ENCODE measurements at regions not wholly inside any gene's neighbourhood (a gene's known extent, or its start where the extent isn't known, plus 50 kb on each side); places are given as distances from the start of the nearest gene placed in this dataset.

GRCh38 chr4:123876143-123876542 is 479.5 kb downstream of the SPRY1 start:
- no peak for DNase-seq
- peaks cover 5% of the 10 kb centered on the region for H3K27me3 Mint-ChIP-seq
- H3K36me3 Mint-ChIP-seq = no peaks in the 10 kb centered on the region
- H3K4me3 Mint-ChIP-seq = no peak overlapping the region
- no peaks in the 10 kb centered on the region for H3K4me1 Mint-ChIP-seq
- no peaks in the 10 kb centered on the region for H3K9me3 Mint-ChIP-seq
- H3K27ac Mint-ChIP-seq = no peak overlapping the region

GRCh38 chr4:123876671-123877101 is 480.1 kb downstream of the SPRY1 start:
- Mint-ChIP-seq H3K36me3 (no peaks in the 10 kb centered on the region), H3K9me3 (no peaks in the 10 kb centered on the region), H3K4me1 (no peaks in the 10 kb centered on the region), H3K27ac (no peak overlapping the region), H3K27me3 (peaks cover 5% of the 10 kb centered on the region), H3K4me3 (no peak overlapping the region)
- DNase-seq = no peak

- Mint-ChIP-seq H3K4me1 (no peaks in the 10 kb centered on the region), H3K36me3 (no peaks in the 10 kb centered on the region), H3K4me3 (no peak overlapping the region), H3K9me3 (no peaks in the 10 kb centered on the region), H3K27ac (no peak overlapping the region), H3K27me3 (peaks cover 5% of the 10 kb centered on the region)
- DNase-seq = no peak
Observed at GRCh38 chr4:123877551-123877950, 481.0 kb downstream of the SPRY1 start.

GRCh38 chr4:123878976-123879375 is 482.4 kb downstream of the SPRY1 start:
- no peaks in the 10 kb centered on the region for H3K36me3 Mint-ChIP-seq

GRCh38 chr4:123880631-123881030 is 484.0 kb downstream of the SPRY1 start:
- no peak overlapping the region for H3K27ac Mint-ChIP-seq
- no peaks in the 10 kb centered on the region for H3K36me3 Mint-ChIP-seq
- no peaks in the 10 kb centered on the region for H3K9me3 Mint-ChIP-seq
- H3K4me3 Mint-ChIP-seq = no peak overlapping the region
- no peaks in the 10 kb centered on the region for H3K4me1 Mint-ChIP-seq
- DNase-seq = no peak
- H3K27me3 Mint-ChIP-seq = peaks cover 5% of the 10 kb centered on the region

More at GRCh38 chr4:123878976-123879375, 482.4 kb downstream of the SPRY1 start:
- Mint-ChIP-seq H3K4me1 (no peaks in the 10 kb centered on the region), H3K9me3 (no peaks in the 10 kb centered on the region), H3K27ac (no peak overlapping the region), H3K4me3 (no peak overlapping the region), H3K27me3 (peaks cover 5% of the 10 kb centered on the region)
- no peak for DNase-seq

- no peak for DNase-seq
- H3K9me3 Mint-ChIP-seq = no peaks in the 10 kb centered on the region
- no peak overlapping the region for H3K27ac Mint-ChIP-seq
- peaks cover 12% of the 10 kb centered on the region for H3K27me3 Mint-ChIP-seq
- no peaks in the 10 kb centered on the region for H3K4me1 Mint-ChIP-seq
- H3K4me3 Mint-ChIP-seq = no peak overlapping the region
- H3K36me3 Mint-ChIP-seq = no peaks in the 10 kb centered on the region
Observed at GRCh38 chr4:123884922-123885321, 488.3 kb downstream of the SPRY1 start.

GRCh38 chr4:123889507-123889906 is 492.9 kb downstream of the SPRY1 start:
- H3K4me1 Mint-ChIP-seq = no peaks in the 10 kb centered on the region
- no peak for DNase-seq
- H3K27me3 Mint-ChIP-seq = peaks cover 7% of the 10 kb centered on the region
- H3K4me3 Mint-ChIP-seq = no peak overlapping the region
- no peak overlapping the region for H3K27ac Mint-ChIP-seq
- no peaks in the 10 kb centered on the region for H3K9me3 Mint-ChIP-seq
- no peaks in the 10 kb centered on the region for H3K36me3 Mint-ChIP-seq

- no peaks in the 10 kb centered on the region for H3K9me3 Mint-ChIP-seq
- no peak for DNase-seq
- H3K36me3 Mint-ChIP-seq = no peaks in the 10 kb centered on the region
- H3K4me1 Mint-ChIP-seq = no peaks in the 10 kb centered on the region
- H3K4me3 Mint-ChIP-seq = no peak overlapping the region
- no peak overlapping the region for H3K27ac Mint-ChIP-seq
- peaks cover 7% of the 10 kb centered on the region for H3K27me3 Mint-ChIP-seq
Observed at GRCh38 chr4:123890889-123891288, 494.3 kb downstream of the SPRY1 start.

GRCh38 chr4:123891881-123892280 is 495.3 kb downstream of the SPRY1 start:
- Mint-ChIP-seq H3K27ac (no peak overlapping the region), H3K4me3 (no peak overlapping the region), H3K9me3 (no peaks in the 10 kb centered on the region), H3K36me3 (no peaks in the 10 kb centered on the region), H3K27me3 (peaks cover 5% of the 10 kb centered on the region), H3K4me1 (no peaks in the 10 kb centered on the region)
- no peak for DNase-seq

- Mint-ChIP-seq H3K4me1 (no peaks in the 10 kb centered on the region), H3K36me3 (no peaks in the 10 kb centered on the region), H3K27me3 (peaks cover 4% of the 10 kb centered on the region), H3K27ac (no peak overlapping the region), H3K9me3 (no peaks in the 10 kb centered on the region), H3K4me3 (no peak overlapping the region)
- no peak for DNase-seq
Observed at GRCh38 chr4:123892368-123892976, 495.9 kb downstream of the SPRY1 start.

- Mint-ChIP-seq H3K4me1 (no peaks in the 10 kb centered on the region), H3K9me3 (no peaks in the 10 kb centered on the region), H3K27me3 (peaks cover 4% of the 10 kb centered on the region), H3K36me3 (no peaks in the 10 kb centered on the region), H3K27ac (no peak overlapping the region), H3K4me3 (no peak overlapping the region)
- no peak for DNase-seq
Observed at GRCh38 chr4:123893011-123893981, 496.7 kb downstream of the SPRY1 start.

GRCh38 chr4:123896446-123897071 is 500.0 kb downstream of the SPRY1 start:
- H3K4me1 Mint-ChIP-seq = no peaks in the 10 kb centered on the region
- H3K4me3 Mint-ChIP-seq = no peak overlapping the region
- H3K27ac Mint-ChIP-seq = no peak overlapping the region
- DNase-seq = no peak
- peaks cover 4% of the 10 kb centered on the region for H3K27me3 Mint-ChIP-seq
- no peaks in the 10 kb centered on the region for H3K36me3 Mint-ChIP-seq
- no peaks in the 10 kb centered on the region for H3K9me3 Mint-ChIP-seq

- Mint-ChIP-seq H3K9me3 (no peaks in the 10 kb centered on the region), H3K27me3 (peaks cover 4% of the 10 kb centered on the region), H3K36me3 (no peaks in the 10 kb centered on the region), H3K4me1 (no peaks in the 10 kb centered on the region), H3K27ac (no peak overlapping the region), H3K4me3 (no peak overlapping the region)
- DNase-seq = no peak
Observed at GRCh38 chr4:123898946-123899666, 502.5 kb downstream of the SPRY1 start.

GRCh38 chr4:123904882-123905281 is 508.3 kb downstream of the SPRY1 start:
- Mint-ChIP-seq H3K4me1 (no peaks in the 10 kb centered on the region), H3K27ac (no peak overlapping the region), H3K36me3 (no peaks in the 10 kb centered on the region)

GRCh38 chr4:123913598-123913997 is 517.0 kb downstream of the SPRY1 start:
- Mint-ChIP-seq H3K27ac (no peak overlapping the region), H3K9me3 (no peaks in the 10 kb centered on the region), H3K36me3 (no peaks in the 10 kb centered on the region), H3K4me3 (no peak overlapping the region), H3K4me1 (peaks cover 1% of the 10 kb centered on the region), H3K27me3 (no peaks in the 10 kb centered on the region)
- DNase-seq = no peak

More at GRCh38 chr4:123904882-123905281, 508.3 kb downstream of the SPRY1 start:
- Mint-ChIP-seq H3K4me3 (no peak overlapping the region), H3K27me3 (peaks cover 3% of the 10 kb centered on the region), H3K9me3 (no peaks in the 10 kb centered on the region)
- DNase-seq = no peak
